C4-2B (cell line): ENCODE measurements at regions not wholly inside any gene's neighbourhood (a gene's known extent, or its start where the extent isn't known, plus 50 kb on each side); places are given as distances from the start of the nearest gene placed in this dataset.

Experiments
- CTCF ChIP-seq: fragments of 450-650 bp; conservative IDR thresholded peaks from 2 replicates; pipeline ENCODE4 v1.5.1; 2017; ENCODE audit warnings: mild to moderate bottlenecking
- ZFX ChIP-seq: fragments of 450-650 bp; IDR thresholded peaks from 2 replicates; pipeline ENCODE4 v1.6.1; 2017

GRCh38 chr4:81599742-81600380, 128.2 kb upstream of the RASGEF1B start:
- TF ChIP-seq CTCF (no peak), ZFX (no peak)
